Stimulated activated CD8-positive, alpha-beta memory T cell treated with anti-CD3 and anti-CD28 coated beads, Interleukin-12 subunit alpha, Interleukin-12 subunit beta, amount 100 ng/mL, for 24 hours (primary cell): ENCODE measurements at regions not wholly inside any gene's neighbourhood (a gene's known extent, or its start where the extent isn't known, plus 50 kb on each side); places are given as distances from the start of the nearest gene placed in this dataset.
"Not testable (repeated sequence)": the region's sequence is repeated elsewhere in the genome, so short reads cannot be mapped to it uniquely, and the experiment has no call there.

Source experiments
- DNase-seq: peaks from one replicate; pipeline ENCODE4 v3.0.0-alpha.2; 2020; ENCODE audit errors: extremely low read depth

- DNase-seq: no peak
Observed at GRCh38 chr6:85085875-85086274, 321.5 kb upstream of the TBX18 start.

- DNase-seq: no peak
Observed at GRCh38 chr6:85081102-85081501, 316.7 kb upstream of the TBX18 start.

DNA sequence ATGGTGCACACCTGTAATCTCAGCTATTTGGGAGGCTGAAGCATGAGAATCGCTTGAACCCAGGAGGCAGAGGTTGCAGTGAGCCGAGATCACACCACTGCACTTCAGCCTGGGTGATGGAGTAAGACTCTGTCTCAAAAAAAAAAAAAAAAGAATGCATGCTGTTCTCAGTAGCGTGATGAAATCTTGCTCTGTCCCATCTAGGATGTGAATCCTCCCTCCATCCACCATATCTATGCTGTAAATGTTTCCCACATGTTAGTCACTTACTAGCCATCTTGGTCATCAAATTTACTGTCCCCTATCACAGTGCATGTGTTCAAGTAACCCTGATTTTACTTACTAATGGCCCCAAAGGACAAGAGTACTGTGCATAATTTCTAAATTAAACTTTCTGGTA, 315.4 kb upstream of the TBX18 start:
- DNase-seq: no peak

DNA sequence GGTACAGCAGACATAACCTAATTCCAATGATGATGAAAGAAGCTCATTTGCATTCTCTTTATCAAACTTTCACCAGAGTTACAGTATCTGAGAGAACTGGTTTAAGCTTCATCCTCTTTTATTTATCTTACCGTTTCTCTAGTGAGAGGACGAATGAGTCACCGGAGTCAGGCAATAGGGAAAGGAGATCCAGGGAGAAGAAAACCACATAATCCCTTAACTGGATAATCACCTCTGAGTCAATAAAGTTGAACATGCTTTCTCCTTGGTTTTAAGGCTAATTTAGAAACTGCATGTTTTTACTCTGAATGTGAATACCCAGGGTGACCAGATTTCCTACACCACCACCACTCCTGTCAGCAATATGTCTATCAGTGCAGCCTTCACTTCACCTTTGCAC, 313.7 kb upstream of the TBX18 start:
- no peak for DNase-seq

DNA sequence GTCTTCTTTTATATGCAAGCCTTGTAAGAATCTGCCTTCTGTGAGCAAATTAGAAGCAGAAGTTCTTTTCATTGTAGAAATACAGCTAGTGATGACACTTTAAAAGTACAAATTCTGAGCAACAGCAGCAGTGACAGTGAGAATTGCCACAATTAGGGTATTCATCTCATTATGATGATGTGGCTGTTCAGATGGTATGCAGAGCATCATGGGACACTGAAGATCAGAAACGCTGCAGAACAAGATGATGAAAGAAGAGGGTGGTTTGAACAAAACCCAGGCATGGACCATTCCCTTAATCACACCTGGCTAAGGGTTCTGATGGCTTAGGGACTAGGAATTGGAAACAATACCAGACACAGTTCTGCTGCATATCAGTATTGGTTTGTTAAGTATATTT, 312.7 kb upstream of the TBX18 start:
- no peak for DNase-seq

GRCh38 chr6:85071845-85072244, 307.4 kb upstream of the TBX18 start:
- not testable (repeated sequence) for DNase-seq

DNA sequence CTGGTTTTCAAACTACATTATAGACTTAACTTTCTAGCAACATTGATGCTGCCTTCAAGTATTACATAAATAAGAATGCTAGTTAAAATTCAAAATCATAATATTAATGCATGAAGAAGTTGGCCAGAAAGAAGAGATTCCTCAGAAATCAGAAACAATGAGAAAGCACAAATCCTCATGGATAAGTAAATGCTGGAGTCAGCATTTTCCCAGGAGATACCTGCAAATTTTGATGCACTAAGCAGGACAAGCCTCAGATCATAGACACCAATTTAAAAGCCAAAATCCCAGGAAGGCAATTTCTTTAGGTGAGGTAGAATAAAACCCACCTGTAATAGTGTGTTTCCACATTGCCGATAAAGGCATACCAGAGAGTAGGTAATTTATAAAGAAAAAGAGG, 305.2 kb upstream of the TBX18 start:
- no peak for DNase-seq

- no peak for DNase-seq
Observed at GRCh38 chr6:85068221-85068620, 303.8 kb upstream of the TBX18 start.

DNA sequence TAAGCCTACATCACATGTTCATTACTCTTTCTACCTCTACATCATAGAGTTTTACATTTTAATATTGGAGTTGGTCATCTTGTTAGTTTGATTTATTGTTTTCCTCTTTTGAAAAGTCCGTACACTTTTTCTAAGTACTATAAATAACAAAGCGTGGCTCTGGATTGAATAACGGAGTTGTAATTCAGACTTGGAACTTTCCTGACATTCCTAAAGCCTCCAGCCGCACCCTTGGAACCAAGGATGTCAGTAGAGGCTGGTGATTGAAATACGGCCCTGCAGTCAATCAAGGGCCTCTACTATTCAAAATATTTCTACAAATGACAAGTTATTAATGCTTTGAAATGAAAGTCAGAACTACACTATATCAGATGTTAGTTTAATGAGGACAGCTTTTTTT, 301.9 kb upstream of the TBX18 start:
- no peak for DNase-seq

- no peak for DNase-seq
Observed at GRCh38 chr6:85065831-85066230, 301.4 kb upstream of the TBX18 start.

DNA sequence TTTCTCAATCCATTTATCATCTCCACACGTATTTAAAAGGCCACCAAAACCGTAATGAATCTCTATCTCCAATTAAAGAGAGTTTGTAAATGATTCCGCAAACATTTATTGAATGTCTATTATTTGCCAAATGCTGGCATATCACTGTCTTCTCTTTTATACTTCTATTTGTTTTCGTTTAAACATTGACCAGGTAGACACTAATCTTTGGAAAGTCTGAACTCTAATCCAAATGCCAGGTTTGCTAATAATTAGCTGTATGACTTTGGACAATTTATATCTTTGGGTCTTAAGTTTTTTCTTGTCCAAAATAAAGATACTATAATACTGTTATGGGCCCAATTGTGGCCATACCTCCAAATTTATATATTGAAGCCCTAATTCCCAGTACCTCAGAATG, 299.2 kb upstream of the TBX18 start:
- DNase-seq: no peak

GRCh38 chr6:85062884-85063283, 298.5 kb upstream of the TBX18 start:
- DNase-seq: no peak

DNA sequence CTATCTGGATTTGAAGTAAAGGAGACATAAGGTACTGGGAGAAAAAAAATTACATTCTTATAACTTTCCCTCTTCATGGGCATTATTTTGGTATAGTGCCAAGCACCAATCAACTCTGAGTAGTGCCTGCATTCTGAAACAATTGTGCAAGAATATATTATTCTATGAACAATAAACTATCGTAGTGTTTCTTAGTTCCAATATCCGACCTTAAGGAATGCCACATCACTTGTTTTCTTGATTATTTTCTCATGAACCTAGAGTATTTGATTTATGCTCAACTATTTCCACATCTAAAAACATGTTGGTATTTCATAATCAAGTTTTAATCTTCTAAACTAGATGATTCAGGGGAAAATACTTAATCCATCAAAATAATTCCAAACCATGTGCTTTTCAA, 294.4 kb upstream of the TBX18 start:
- no peak for DNase-seq

- no peak for DNase-seq
Observed at GRCh38 chr6:85050149-85050548, 285.8 kb upstream of the TBX18 start.

DNA sequence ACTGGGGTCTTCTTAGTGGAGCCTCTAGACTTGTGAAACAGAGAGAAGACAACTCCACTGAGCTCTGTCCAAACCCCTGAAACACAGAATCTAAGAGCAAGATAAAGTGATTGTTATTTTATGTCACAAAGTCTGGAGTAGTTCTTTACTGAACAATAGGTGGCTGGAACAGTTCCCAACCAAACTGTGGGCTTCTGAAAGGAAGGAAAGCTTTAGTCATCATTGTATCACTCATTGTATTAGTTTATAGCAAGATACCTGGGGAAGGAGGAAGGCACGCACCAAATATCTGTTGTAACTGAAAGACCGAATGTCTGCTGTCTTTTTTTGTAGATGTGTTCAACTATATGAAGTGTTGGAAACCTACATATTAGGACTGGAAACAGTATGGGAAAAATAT, 284.9 kb upstream of the TBX18 start:
- DNase-seq: no peak

DNA sequence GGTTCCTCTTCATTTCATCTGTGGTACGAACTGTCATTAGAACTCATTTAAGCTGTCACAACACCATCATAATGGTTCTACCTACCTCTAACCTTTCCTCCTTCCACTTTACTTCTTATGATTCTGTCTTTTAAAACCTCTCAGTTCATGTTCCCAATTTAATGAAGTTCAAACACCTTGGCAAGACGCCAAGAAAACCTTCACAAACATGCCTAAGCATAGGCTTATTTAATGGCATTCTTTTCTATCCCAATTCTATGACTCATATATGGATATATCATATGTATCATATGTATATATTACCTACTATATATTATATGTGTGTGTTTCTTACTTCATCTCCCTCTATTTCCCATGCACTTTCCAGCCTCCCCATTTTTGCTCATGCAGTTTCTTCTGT, 283.4 kb upstream of the TBX18 start:
- no peak for DNase-seq

- not testable (repeated sequence) for DNase-seq
Observed at GRCh38 chr6:85045767-85046166, 281.4 kb upstream of the TBX18 start.

DNA sequence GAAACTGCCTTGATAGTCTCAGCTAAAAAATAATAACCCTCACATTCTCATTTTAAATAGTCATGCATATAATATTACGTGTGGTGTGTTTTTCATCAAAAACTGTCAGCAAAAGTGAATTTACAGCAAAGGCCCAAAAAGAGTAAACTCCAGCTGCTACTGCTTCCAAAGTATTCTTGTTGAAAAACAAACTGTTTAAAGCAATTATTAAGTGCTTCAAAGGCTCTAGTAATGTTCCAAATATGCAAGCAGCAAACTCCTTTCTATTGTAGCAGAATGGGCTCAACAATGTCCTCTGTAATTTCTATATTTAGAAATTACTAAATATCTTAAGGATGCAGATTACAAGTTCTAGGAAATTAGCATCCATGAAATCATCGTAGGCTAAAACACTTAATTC, 280.0 kb upstream of the TBX18 start:
- no peak for DNase-seq

DNA sequence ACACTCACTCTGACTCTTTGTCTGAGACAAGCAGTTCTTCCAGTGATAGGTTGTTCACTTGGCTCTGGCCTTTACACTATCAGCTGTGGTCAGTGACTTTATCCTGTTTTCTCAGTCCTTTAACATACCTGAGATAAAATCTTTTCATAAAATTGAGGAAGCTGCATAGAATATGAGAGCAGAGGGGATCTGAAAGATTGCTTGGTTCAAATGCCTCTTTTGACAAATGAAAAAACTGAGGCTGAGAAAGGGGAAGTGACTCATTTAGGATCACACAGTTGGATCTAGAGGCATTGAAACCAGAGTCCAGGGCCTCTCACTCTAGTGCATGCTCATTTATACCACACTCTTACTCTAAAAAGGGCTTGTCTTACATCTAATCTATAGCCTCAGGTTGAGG, 277.0 kb upstream of the TBX18 start:
- DNase-seq: no peak

DNA sequence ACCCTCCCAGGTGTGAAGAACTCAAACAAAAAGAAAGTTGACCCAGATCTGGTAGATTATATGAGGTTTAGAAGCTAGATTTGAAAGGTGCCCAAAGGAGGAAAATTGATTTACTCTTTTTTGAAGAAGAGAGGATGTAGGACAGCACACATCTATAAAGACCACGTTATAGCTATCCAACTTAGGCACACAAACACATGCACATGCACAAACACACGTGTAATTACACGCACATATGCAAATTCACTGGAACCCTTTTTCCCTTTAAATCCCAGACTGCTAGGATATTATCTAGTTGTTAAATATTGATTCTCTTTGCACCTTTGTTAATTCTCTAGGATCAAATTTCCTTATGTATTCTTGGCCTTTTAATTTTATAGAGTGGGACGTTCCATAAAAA, 272.8 kb upstream of the TBX18 start:
- no peak for DNase-seq

- no peak for DNase-seq
Observed at GRCh38 chr6:85035766-85036165, 271.4 kb upstream of the TBX18 start.

GRCh38 chr6:85033547-85033946, 269.1 kb upstream of the TBX18 start:
- DNase-seq: no peak

DNA sequence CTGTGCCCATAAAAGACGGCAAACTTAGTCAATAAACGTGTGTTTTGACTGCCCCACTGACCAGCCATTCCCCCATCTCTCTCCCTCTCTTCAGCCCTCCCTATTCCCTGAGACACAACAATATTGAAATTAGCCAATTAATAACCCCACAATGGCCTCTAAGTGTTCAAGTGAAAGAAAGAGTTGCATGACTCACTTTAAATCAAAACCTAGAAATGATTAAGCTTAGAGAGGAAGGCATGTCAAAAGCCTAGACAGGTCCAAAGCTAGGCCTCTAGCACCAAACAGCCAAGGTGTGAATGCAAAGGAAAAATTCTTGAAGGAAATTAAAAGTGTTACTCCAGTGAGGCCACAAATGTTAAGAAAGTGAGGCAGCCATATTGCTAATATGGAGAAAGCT, 261.6 kb upstream of the TBX18 start:
- DNase-seq: no peak

GRCh38 chr6:85023721-85024120, 259.3 kb upstream of the TBX18 start:
- no peak for DNase-seq

- DNase-seq: no peak
Observed at GRCh38 chr6:85017352-85017751, 253.0 kb upstream of the TBX18 start.
